ENCODE measurements at regions not wholly inside any gene's neighbourhood (a gene's known extent, or its start where the extent isn't known, plus 50 kb on each side); places are given as distances from the start of the nearest gene placed in this dataset.

GRCh38 chr2:64777841-64778240, 124.1 kb upstream of the SERTAD2 start:
- TF ChIP-seq, protein P1, sequence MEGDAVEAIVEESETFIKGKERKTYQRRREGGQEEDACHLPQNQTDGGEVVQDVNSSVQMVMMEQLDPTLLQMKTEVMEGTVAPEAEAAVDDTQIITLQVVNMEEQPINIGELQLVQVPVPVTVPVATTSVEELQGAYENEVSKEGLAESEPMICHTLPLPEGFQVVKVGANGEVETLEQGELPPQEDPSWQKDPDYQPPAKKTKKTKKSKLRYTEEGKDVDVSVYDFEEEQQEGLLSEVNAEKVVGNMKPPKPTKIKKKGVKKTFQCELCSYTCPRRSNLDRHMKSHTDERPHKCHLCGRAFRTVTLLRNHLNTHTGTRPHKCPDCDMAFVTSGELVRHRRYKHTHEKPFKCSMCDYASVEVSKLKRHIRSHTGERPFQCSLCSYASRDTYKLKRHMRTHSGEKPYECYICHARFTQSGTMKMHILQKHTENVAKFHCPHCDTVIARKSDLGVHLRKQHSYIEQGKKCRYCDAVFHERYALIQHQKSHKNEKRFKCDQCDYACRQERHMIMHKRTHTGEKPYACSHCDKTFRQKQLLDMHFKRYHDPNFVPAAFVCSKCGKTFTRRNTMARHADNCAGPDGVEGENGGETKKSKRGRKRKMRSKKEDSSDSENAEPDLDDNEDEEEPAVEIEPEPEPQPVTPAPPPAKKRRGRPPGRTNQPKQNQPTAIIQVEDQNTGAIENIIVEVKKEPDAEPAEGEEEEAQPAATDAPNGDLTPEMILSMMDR (IDR thresholded peaks at IDR 0.05), result no peak
- TF ChIP-seq POLR2A (IDR thresholded peaks at IDR 0.05), result no peak
